H1 (cell line): ENCODE measurements at regions not wholly inside any gene's neighbourhood (a gene's known extent, or its start where the extent isn't known, plus 50 kb on each side); places are given as distances from the start of the nearest gene placed in this dataset.

ENCODE experiments used
- CTCF ChIA-PET: fragments of 300-600 bp; sonication (Branson Sonifier 250); formaldehyde crosslinking; loops from one replicate; lab custom pipeline; 2021; ENCODE audit not compliant: partially characterized antibody; lab: Charles Lee
- POLR2A ChIA-PET: fragments of 300-600 bp; sonication (Branson Sonifier 250); formaldehyde crosslinking; loops from one replicate; lab custom pipeline; 2021; ENCODE audit warnings: inconsistent platforms; ENCODE audit not compliant: partially characterized antibody; lab: Charles Lee
- DNase-seq, 2 experiments: peaks; one replicate each; pipeline versions ENCODE4 v3.0.0 to v3.0.0-alpha.2; 2010 to 2022; ENCODE audit warnings: low spot score in 2 of 2, low read depth in 1 of 2, mixed read lengths in 1 of 2
- FAIRE-seq: peaks from 2 replicates; lab custom pipeline; 2011; peaks lifted over from hg19 to GRCh38; lab: Jason Lieb, UNC
- H2AFZ ChIP-seq: 2 replicates; pipeline ENCODE4 v1.8.1; 2012; ENCODE audit warnings: low read length, inconsistent platforms
- H2AK5ac ChIP-seq: 2 replicates; pipeline ENCODE4 v1.6.1; 2013; ENCODE audit warnings: low read depth, low read length
- H2BK120ac ChIP-seq: replicated peaks from 2 replicates; pipeline ENCODE3; 2013; ENCODE audit warnings: low read depth, low read length, inconsistent platforms
- H2BK12ac ChIP-seq: 2 replicates; pipeline ENCODE4 v1.6.1; 2013; ENCODE audit warnings: low read depth, low read length
- H2BK15ac ChIP-seq: 2 replicates; pipeline ENCODE4 v1.6.1; 2013; ENCODE audit warnings: low read length
- H2BK20ac ChIP-seq: 2 replicates; pipeline ENCODE4 v1.6.1; 2013; ENCODE audit warnings: low read length
- H2BK5ac ChIP-seq: 2 replicates; pipeline ENCODE4 v1.6.1; 2013; ENCODE audit warnings: low read depth, low read length
- H3K14ac ChIP-seq: 2 replicates; pipeline ENCODE4 v1.6.1; 2013; ENCODE audit warnings: inconsistent platforms; ENCODE audit not compliant: insufficient read length
- H3K18ac ChIP-seq: 2 replicates; pipeline ENCODE4 v1.6.1; 2013; ENCODE audit warnings: low read length; ENCODE audit errors: extremely low read depth
- H3K23ac ChIP-seq: 2 replicates; pipeline ENCODE4 v1.6.1; 2013; ENCODE audit warnings: inconsistent platforms; ENCODE audit not compliant: insufficient read length
- H3K23me2 ChIP-seq: 2 replicates; pipeline ENCODE4 v1.6.1; 2013; ENCODE audit warnings: low read depth, low read length
- H3K27ac ChIP-seq: 2 replicates; pipeline ENCODE4 v1.6.1; 2011; ENCODE audit warnings: low read depth, low read length, inconsistent platforms
- H3K27me3 ChIP-seq, 4 experiments: replicated peaks in 1 of 4; 1 replicate in 1 of 4; 2 replicates in 3 of 4; pipeline versions ENCODE4 v1.6.1 to v1.8.1; 2011 to 2013; ENCODE audit warnings: low read length in 3 of 4, mild to moderate bottlenecking in 3 of 4, inconsistent platforms in 2 of 4, mixed read lengths in 2 of 4, moderate library complexity in 1 of 4; ENCODE audit not compliant: control insufficient read depth in 3 of 4, insufficient read depth in 3 of 4; ENCODE audit errors: extremely low read depth in 1 of 4
- H3K36me3 ChIP-seq, 4 experiments: 2 replicates each; pipeline versions ENCODE4 v1.6.1 to v1.8.1; 2011 to 2013; ENCODE audit warnings: mild to moderate bottlenecking in 4 of 4, low read length in 3 of 4, moderate library complexity in 2 of 4, control low read depth in 1 of 4, inconsistent platforms in 1 of 4; ENCODE audit not compliant: insufficient read depth in 4 of 4, control insufficient read depth in 2 of 4
- H3K4ac ChIP-seq: replicated peaks from 2 replicates; pipeline ENCODE3; 2013; ENCODE audit warnings: low read length, low read depth, mixed read lengths, inconsistent platforms; ENCODE audit not compliant: insufficient read length
- H3K4me1 ChIP-seq, 4 experiments: replicated peaks in 1 of 4; 1 replicate in 1 of 4; 2 replicates in 3 of 4; pipeline versions ENCODE4 v1.6.1 to v1.8.1; 2011 to 2013; ENCODE audit warnings: low read length in 3 of 4, inconsistent platforms in 2 of 4, mixed read lengths in 1 of 4; ENCODE audit not compliant: insufficient read depth in 4 of 4, control insufficient read depth in 3 of 4
- H3K4me2 ChIP-seq, 2 experiments: 2 replicates each; pipeline versions ENCODE4 v1.6.1 to v1.8.1; 2011 to 2013; ENCODE audit warnings: low read depth in 2 of 2, low read length in 2 of 2, control low read depth in 1 of 2, inconsistent platforms in 1 of 2, mild to moderate bottlenecking in 1 of 2; ENCODE audit not compliant: insufficient read depth in 1 of 2
- H3K4me3 ChIP-seq, 4 experiments: fragments of 200-600, 300-600 bp in 1 of 4; sonication (generic), shearing (Covaris generic), sonication (Bioruptor Twin) in 1 of 4; 2 replicates each; pipeline versions ENCODE4 v1.5.1 to v1.8.1; 2011 to 2016; ENCODE audit warnings: low read length in 4 of 4, low read depth in 3 of 4, control low read depth in 2 of 4, inconsistent platforms in 2 of 4, mild to moderate bottlenecking in 2 of 4, mixed read lengths in 1 of 4, moderate library complexity in 1 of 4; ENCODE audit not compliant: insufficient read depth in 2 of 4; ENCODE audit errors: extremely low read depth in 1 of 4
- H3K56ac ChIP-seq: replicated peaks from 2 replicates; pipeline ENCODE3; 2013; ENCODE audit warnings: low read depth, mild to moderate bottlenecking, mixed read lengths, low read length, inconsistent platforms; ENCODE audit not compliant: insufficient read length
- H3K79me1 ChIP-seq: 2 replicates; pipeline ENCODE4 v1.6.1; 2013; ENCODE audit warnings: low read depth, low read length, control low read depth
- H3K79me2 ChIP-seq, 2 experiments: 2 replicates each; pipeline versions ENCODE4 v1.6.1 to v1.8.1; 2012 to 2013; ENCODE audit warnings: low read length in 2 of 2, mild to moderate bottlenecking in 2 of 2, inconsistent platforms in 1 of 2; ENCODE audit not compliant: insufficient read depth in 2 of 2, control insufficient read depth in 1 of 2
- H3K9ac ChIP-seq, 4 experiments: replicated peaks in 1 of 4; 1 replicate in 1 of 4; 2 replicates in 3 of 4; pipeline versions ENCODE4 v1.6.1 to v1.8.1; 2011 to 2013; ENCODE audit warnings: low read depth in 3 of 4, low read length in 3 of 4, control low read depth in 2 of 4, mild to moderate bottlenecking in 2 of 4, moderate library complexity in 2 of 4, inconsistent platforms in 1 of 4; ENCODE audit errors: extremely low read depth in 1 of 4
- H3K9me3 ChIP-seq, 2 experiments: 2 replicates each; pipeline versions ENCODE4 v1.6.1 to v1.8.1; 2012 to 2013; ENCODE audit warnings: mild to moderate bottlenecking in 2 of 2, moderate library complexity in 2 of 2, control low read depth in 1 of 2, inconsistent platforms in 1 of 2, low read depth in 1 of 2, low read length in 1 of 2, mixed read lengths in 1 of 2; ENCODE audit not compliant: insufficient read depth in 2 of 2
- H4K20me1 ChIP-seq, 2 experiments: replicated peaks in 1 of 2; 2 replicates each; pipeline versions ENCODE3 to v1.8.1; 2011 to 2013; ENCODE audit warnings: inconsistent platforms in 2 of 2, low read length in 2 of 2, mild to moderate bottlenecking in 1 of 2; ENCODE audit not compliant: insufficient read depth in 2 of 2, control insufficient read depth in 1 of 2
- H4K5ac ChIP-seq: 2 replicates; pipeline ENCODE4 v1.6.1; 2013; ENCODE audit warnings: low read length, low read depth, mixed read lengths, inconsistent platforms; ENCODE audit not compliant: insufficient read length
- H4K8ac ChIP-seq: 2 replicates; pipeline ENCODE4 v1.8.0; 2013; ENCODE audit warnings: mild to moderate bottlenecking, moderate library complexity, low read length, inconsistent platforms; ENCODE audit not compliant: insufficient read depth; ENCODE audit errors: extremely low read depth
- H4K91ac ChIP-seq: replicated peaks from 2 replicates; pipeline ENCODE3; 2013; ENCODE audit warnings: low read length, mixed read lengths, inconsistent platforms; ENCODE audit not compliant: insufficient read length
- ATF2 ChIP-seq: IDR thresholded peaks from 2 replicates; pipeline ENCODE4 v1.6.1; 2012; ENCODE audit warnings: low read length, inconsistent platforms
- CBX5 ChIP-seq: fragments of 300-800, 300-1000 bp; sonication (generic); IDR thresholded peaks from 2 replicates; pipeline ENCODE4 v1.7.1; 2016; ENCODE audit warnings: antibody characterized with exemption, low read length, low read depth
- CEBPB ChIP-seq: IDR thresholded peaks from 2 replicates; pipeline ENCODE4 v1.6.1; 2012; ENCODE audit warnings: low read depth, low read length
- CHD1 ChIP-seq: IDR thresholded peaks from 2 replicates; pipeline ENCODE4 v1.6.1; 2012; ENCODE audit warnings: low read depth, low read length, improper control_type of control experiment
- CREB1 ChIP-seq: IDR thresholded peaks from 2 replicates; pipeline ENCODE4 v1.6.1; 2012; ENCODE audit warnings: inconsistent platforms
- FOSL1 ChIP-seq: IDR thresholded peaks from 2 replicates; pipeline ENCODE4 v1.6.1; 2011; ENCODE audit warnings: mild to moderate bottlenecking, low read depth, low read length, moderate library complexity; ENCODE audit not compliant: insufficient read depth
- KDM1A ChIP-seq: fragments of 200-600, 300-600 bp; sonication (generic); IDR thresholded peaks from 2 replicates; pipeline ENCODE4 v1.7.1; 2016; ENCODE audit warnings: mild to moderate bottlenecking, low read length, borderline replicate concordance
- NRF1 ChIP-seq: IDR thresholded peaks from 2 replicates; pipeline ENCODE4 v1.6.1; 2011; ENCODE audit warnings: mild to moderate bottlenecking, low read depth, low read length, improper control_type of control experiment
- RNF2 ChIP-seq: fragments of 200-900, 300-1000 bp; sonication (generic); IDR thresholded peaks from 2 replicates; pipeline ENCODE4 v1.7.1; 2016; ENCODE audit warnings: borderline replicate concordance, low read depth, mild to moderate bottlenecking, antibody characterized with exemption, low read length; ENCODE audit not compliant: poor library complexity, severe bottlenecking; ENCODE audit errors: missing control alignments
- SIX5 ChIP-seq: IDR thresholded peaks from 2 replicates; pipeline ENCODE4 v1.6.1; 2011; ENCODE audit warnings: mild to moderate bottlenecking, low read depth, low read length
- SP1 ChIP-seq: IDR thresholded peaks from 2 replicates; pipeline ENCODE4 v1.6.1; 2011; ENCODE audit warnings: low read depth, low read length
- SP2 ChIP-seq: IDR thresholded peaks from 2 replicates; pipeline ENCODE4 v1.6.1; 2012; ENCODE audit warnings: mild to moderate bottlenecking, low read length, inconsistent platforms
- TBP ChIP-seq: IDR thresholded peaks from 2 replicates; pipeline ENCODE4 v1.6.1; 2011; ENCODE audit warnings: low read depth, low read length, improper control_type of control experiment
- YY1 ChIP-seq: IDR thresholded peaks from 2 replicates; pipeline ENCODE4 v1.6.1; 2011; ENCODE audit warnings: low read depth, mild to moderate bottlenecking, low read length
- WGBS, 2 experiments: shearing (Covaris generic) in 1 of 2; methylation state at CpG; one replicate each; pipeline versions ENCODE4 v1.1.6 to v1.1.7; 2013 to 2015; ENCODE audit warnings: low lambda C conversion rate in 2 of 2, mixed read lengths in 2 of 2, inconsistent platforms in 1 of 2, low coverage in 1 of 2, missing lambda C conversion rate in 1 of 2; ENCODE audit not compliant: insufficient replicate concordance in 2 of 2, insufficient coverage in 1 of 2, insufficient read length in 1 of 2; ENCODE audit errors: extremely low coverage in 1 of 2, missing lambda C conversion rate in 1 of 2; 5-methylcytosine and 5-hydroxymethylcytosine counted together
- TF ChIP-seq, protein P1 (sequence below): IDR thresholded peaks from 2 replicates; pipeline ENCODE4 v1.6.1; 2012; ENCODE audit warnings: inconsistent platforms

DNA sequence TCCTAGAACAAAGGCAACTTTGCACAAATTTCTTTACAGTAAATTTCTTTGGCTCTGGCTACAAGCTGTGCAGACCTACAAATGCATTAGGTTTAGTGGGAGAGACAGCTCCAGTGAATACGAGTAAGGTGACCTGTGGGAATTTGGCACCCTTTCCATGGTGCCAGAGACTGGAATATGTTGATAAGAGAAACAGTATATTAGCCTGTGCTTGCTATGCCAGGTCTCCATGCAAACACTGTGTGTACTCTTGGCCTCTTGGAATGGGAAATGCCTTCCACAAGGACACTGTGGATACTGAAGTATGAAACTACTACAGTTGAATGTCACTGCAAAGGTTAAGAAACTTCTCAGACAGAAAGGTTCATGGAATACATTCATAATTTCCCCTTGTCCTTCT, 458.5 kb downstream of the IRX1 start:
- H2BK15ac ChIP-seq: no peak overlapping the region
- WGBS, 2 experiments: 86% methylated on average over 1 of the region's 1 CpG; no CpG with 5 or more reads in 1 of the 2 experiments
- no peak overlapping the region for H4K8ac ChIP-seq
- no peak overlapping the region for H3K18ac ChIP-seq
- no peak overlapping the region for H3K14ac ChIP-seq
- H3K9me3 ChIP-seq: no peaks in the 10 kb centered on the region
- H4K91ac ChIP-seq: no peak overlapping the region
- ChIA-PET CTCF (no interaction called here), POLR2A (no interaction called here)
- H3K27me3 ChIP-seq: no peaks in the 10 kb centered on the region
- H3K36me3 ChIP-seq: no peaks in the 10 kb centered on the region
- H3K4me1 ChIP-seq: no peaks in the 10 kb centered on the region
- no peaks in the 10 kb centered on the region for H3K79me1 ChIP-seq
- H3K9ac ChIP-seq: no peak overlapping the region
- no peak overlapping the region for H2BK120ac ChIP-seq
- H3K23me2 ChIP-seq: no peaks in the 10 kb centered on the region
- no peak overlapping the region for H3K4ac ChIP-seq
- TF ChIP-seq TBP: no peak
- TF ChIP-seq, protein P1, sequence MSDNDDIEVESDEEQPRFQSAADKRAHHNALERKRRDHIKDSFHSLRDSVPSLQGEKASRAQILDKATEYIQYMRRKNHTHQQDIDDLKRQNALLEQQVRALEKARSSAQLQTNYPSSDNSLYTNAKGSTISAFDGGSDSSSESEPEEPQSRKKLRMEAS: no peak
- no peak for TF ChIP-seq SP1
- no peak for TF ChIP-seq SP2
- TF ChIP-seq CBX5: no peak
- TF ChIP-seq CREB1: no peak
- TF ChIP-seq YY1: no peak
- no peak for TF ChIP-seq SIX5
- no peak for TF ChIP-seq RNF2
- TF ChIP-seq FOSL1: no peak
- no peak for TF ChIP-seq CEBPB
- TF ChIP-seq ATF2: no peak
- no peak for TF ChIP-seq NRF1
- no peak for TF ChIP-seq CHD1
- TF ChIP-seq KDM1A: no peak
- no peak overlapping the region for H2BK20ac ChIP-seq
- no peak overlapping the region for H3K27ac ChIP-seq
- H3K4me2 ChIP-seq: no peak overlapping the region
- H2BK12ac ChIP-seq: no peak overlapping the region
- H3K23ac ChIP-seq: no peak overlapping the region
- H2AK5ac ChIP-seq: no peak overlapping the region
- H3K79me2 ChIP-seq: no peaks in the 10 kb centered on the region
- H2BK5ac ChIP-seq: no peak overlapping the region
- no peak for FAIRE-seq
- H3K4me3 ChIP-seq: no peak overlapping the region
- H2AFZ ChIP-seq: no peak overlapping the region
- DNase-seq: no peak
- no peak overlapping the region for H4K5ac ChIP-seq
- H4K20me1 ChIP-seq: no peaks in the 10 kb centered on the region
- H3K56ac ChIP-seq: no peak overlapping the region
